OCI-LY3 (cell line): ENCODE measurements at regions not wholly inside any gene's neighbourhood (a gene's known extent, or its start where the extent isn't known, plus 50 kb on each side); places are given as distances from the start of the nearest gene placed in this dataset.

Experiments
- H2AFZ ChIP-seq: fragments of 200-600, 300-600 bp; shearing (Covaris generic); 2 replicates; pipeline ENCODE4 v1.6.0; 2014; ENCODE audit warnings: antibody characterized with exemption, low read depth, low read length
- H3K27ac ChIP-seq: fragments of 200-600, 300-600 bp; sonication (generic); 2 replicates; pipeline ENCODE4 v1.5.1; 2014; ENCODE audit warnings: mild to moderate bottlenecking, low read length, moderate library complexity, mixed read lengths
- H3K27me3 ChIP-seq: fragments of 200-600, 300-600 bp; sonication (generic); 2 replicates; pipeline ENCODE4 v1.6.1; 2014; ENCODE audit warnings: low read depth, low read length, mixed read lengths
- H3K36me3 ChIP-seq: fragments of 200-600, 300-600 bp; sonication (generic); replicated peaks from 2 replicates; pipeline ENCODE3; 2014; ENCODE audit warnings: low read depth, low read length, mixed read lengths
- H3K4me1 ChIP-seq: fragments of 300-600, 200-600 bp; sonication (generic); 2 replicates; pipeline ENCODE4 v1.6.1; 2014; ENCODE audit warnings: low read length, mixed read lengths
- H3K4me2 ChIP-seq: fragments of 200-600, 300-600 bp; sonication (generic); 2 replicates; pipeline ENCODE4 v1.6.1; 2014; ENCODE audit warnings: low read length, mixed read lengths
- H3K4me3 ChIP-seq: fragments of 300-600, 200-600 bp; sonication (generic); 2 replicates; pipeline ENCODE4 v1.5.1; 2014; ENCODE audit warnings: antibody characterized with exemption, mild to moderate bottlenecking, low read length, moderate library complexity
- H3K79me2 ChIP-seq: fragments of 300-600, 200-600 bp; shearing (Covaris generic); 2 replicates; pipeline ENCODE4 v1.6.1; 2014; ENCODE audit warnings: mild to moderate bottlenecking, low read length, mixed read lengths
- H3K9ac ChIP-seq: fragments of 300-600, 200-600 bp; shearing (Covaris generic); 2 replicates; pipeline ENCODE4 v1.6.0; 2014; ENCODE audit warnings: mild to moderate bottlenecking, low read length, moderate library complexity
- H3K9me3 ChIP-seq: fragments of 200-600, 300-600 bp; shearing (Covaris generic); 2 replicates; pipeline ENCODE4 v1.6.1; 2014; ENCODE audit warnings: low read length, mixed read lengths; ENCODE audit not compliant: insufficient read depth
- H4K20me1 ChIP-seq: fragments of 200-600, 300-600 bp; sonication (generic); 2 replicates; pipeline ENCODE4 v1.6.1; 2016; ENCODE audit warnings: low read length, mixed read lengths; ENCODE audit not compliant: insufficient read depth
- EZH2phosphoT487 ChIP-seq: fragments of 200-600 bp; shearing (Covaris generic); IDR thresholded peaks from 2 replicates; pipeline ENCODE4 v1.6.1; 2018; ENCODE audit warnings: antibody characterized with exemption, mixed run types, low read depth
- TF ChIP-seq, protein P1 (sequence below): fragments of 200-600, 300-600 bp; sonication (generic); IDR thresholded peaks from 2 replicates; pipeline ENCODE4 v1.5.1; 2014; ENCODE audit warnings: antibody characterized with exemption, low read length, low read depth

DNA sequence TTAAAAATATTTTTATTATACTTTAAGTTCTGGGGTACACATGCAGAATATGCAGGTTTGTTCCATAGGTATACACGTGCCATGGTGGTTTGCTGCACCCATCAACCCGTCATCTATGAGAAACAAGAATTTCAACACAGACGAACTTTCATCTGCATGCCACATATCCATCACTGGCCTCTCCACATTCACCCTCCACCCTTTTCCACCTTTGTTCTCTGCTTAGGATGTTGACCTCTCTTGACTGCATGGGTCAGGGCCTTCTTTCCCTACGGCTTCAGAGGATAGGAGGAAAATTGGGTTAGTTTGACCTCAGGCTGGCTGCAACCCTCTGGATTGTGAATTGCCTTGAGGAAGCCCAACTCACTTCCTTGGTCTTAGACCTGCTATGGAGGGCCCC lies 260.9 kb downstream of the MREG start:
- Histone ChIP-seq H3K9ac (no peak overlapping the region), H2AFZ (no peak overlapping the region), H3K36me3 (no peaks in the 10 kb centered on the region), H3K79me2 (no peaks in the 10 kb centered on the region), H3K4me2 (no peak overlapping the region), H3K4me3 (no peak overlapping the region), H4K20me1 (no peaks in the 10 kb centered on the region), H3K9me3 (no peaks in the 10 kb centered on the region), H3K4me1 (no peaks in the 10 kb centered on the region), H3K27me3 (no peaks in the 10 kb centered on the region), H3K27ac (no peak overlapping the region)
- TF ChIP-seq EZH2phosphoT487, result no peak
- TF ChIP-seq, protein P1, sequence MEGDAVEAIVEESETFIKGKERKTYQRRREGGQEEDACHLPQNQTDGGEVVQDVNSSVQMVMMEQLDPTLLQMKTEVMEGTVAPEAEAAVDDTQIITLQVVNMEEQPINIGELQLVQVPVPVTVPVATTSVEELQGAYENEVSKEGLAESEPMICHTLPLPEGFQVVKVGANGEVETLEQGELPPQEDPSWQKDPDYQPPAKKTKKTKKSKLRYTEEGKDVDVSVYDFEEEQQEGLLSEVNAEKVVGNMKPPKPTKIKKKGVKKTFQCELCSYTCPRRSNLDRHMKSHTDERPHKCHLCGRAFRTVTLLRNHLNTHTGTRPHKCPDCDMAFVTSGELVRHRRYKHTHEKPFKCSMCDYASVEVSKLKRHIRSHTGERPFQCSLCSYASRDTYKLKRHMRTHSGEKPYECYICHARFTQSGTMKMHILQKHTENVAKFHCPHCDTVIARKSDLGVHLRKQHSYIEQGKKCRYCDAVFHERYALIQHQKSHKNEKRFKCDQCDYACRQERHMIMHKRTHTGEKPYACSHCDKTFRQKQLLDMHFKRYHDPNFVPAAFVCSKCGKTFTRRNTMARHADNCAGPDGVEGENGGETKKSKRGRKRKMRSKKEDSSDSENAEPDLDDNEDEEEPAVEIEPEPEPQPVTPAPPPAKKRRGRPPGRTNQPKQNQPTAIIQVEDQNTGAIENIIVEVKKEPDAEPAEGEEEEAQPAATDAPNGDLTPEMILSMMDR, result no peak

DNA sequence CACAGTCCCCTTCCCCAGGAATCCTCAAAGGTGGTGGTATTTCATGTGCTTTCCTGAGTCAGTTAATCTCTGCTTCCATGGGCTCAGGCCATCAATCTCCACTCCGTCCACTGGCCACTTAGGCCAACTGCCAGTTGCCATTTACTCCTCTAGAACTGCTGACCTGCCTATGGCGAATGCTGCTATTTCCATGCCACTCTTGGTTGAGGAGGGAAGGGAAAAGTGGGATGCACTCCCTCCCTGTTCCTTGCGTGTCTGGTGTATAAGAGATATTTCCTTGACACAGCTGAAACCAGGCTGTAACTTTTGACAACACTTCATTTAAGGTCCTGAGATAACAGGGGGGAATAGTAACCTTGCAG lies 261.5 kb downstream of the MREG start:
- TF ChIP-seq, protein P1, result no peak
- TF ChIP-seq EZH2phosphoT487, result no peak
- Histone ChIP-seq H3K27ac (no peak overlapping the region), H3K27me3 (no peaks in the 10 kb centered on the region), H3K9me3 (no peaks in the 10 kb centered on the region), H2AFZ (no peak overlapping the region), H3K4me3 (no peak overlapping the region), H3K79me2 (no peaks in the 10 kb centered on the region), H3K4me1 (no peaks in the 10 kb centered on the region), H3K36me3 (no peaks in the 10 kb centered on the region), H3K4me2 (no peak overlapping the region), H4K20me1 (no peaks in the 10 kb centered on the region), H3K9ac (no peak overlapping the region)

DNA sequence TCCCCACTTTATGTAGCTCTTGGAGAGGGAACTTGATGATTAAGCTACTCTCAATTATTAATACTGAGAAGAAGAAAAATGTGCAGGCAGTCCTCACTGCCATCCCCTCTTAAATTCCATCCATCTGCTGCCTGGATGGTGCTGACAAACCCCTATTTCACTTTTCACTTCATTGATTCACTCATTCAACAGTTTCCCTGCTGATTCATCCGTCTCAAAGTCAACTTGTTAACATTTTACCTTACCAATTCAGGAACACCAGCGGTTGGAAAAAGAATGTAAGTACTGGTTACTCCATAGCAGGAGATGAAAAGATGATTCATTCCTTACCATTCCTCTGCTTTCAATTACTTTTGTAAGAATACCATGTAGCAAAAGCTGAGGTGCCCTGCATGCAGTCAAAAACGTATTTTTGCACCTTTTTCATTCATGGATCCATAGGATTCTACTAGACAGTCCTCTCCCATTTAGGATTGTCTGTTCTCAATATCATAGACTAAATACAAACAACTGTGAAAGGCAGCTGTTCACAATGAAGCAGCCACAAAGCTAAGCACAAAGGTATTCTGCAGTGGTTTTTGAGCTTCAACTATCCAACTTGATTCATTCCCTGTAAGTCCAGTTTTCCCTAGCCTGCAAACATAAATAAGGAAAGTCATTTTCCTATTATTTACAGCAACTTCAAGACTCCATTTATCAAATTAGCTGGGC lies 262.0 kb downstream of the MREG start:
- Histone ChIP-seq H3K79me2 (no peaks in the 10 kb centered on the region), H4K20me1 (no peaks in the 10 kb centered on the region), H3K27me3 (no peaks in the 10 kb centered on the region), H3K4me2 (no peak overlapping the region), H3K36me3 (no peaks in the 10 kb centered on the region), H3K27ac (no peak overlapping the region), H2AFZ (no peak overlapping the region), H3K4me1 (no peaks in the 10 kb centered on the region), H3K9me3 (no peaks in the 10 kb centered on the region), H3K4me3 (no peak overlapping the region), H3K9ac (no peak overlapping the region)
- TF ChIP-seq, protein P1, result no peak
- no peak for TF ChIP-seq EZH2phosphoT487

DNA sequence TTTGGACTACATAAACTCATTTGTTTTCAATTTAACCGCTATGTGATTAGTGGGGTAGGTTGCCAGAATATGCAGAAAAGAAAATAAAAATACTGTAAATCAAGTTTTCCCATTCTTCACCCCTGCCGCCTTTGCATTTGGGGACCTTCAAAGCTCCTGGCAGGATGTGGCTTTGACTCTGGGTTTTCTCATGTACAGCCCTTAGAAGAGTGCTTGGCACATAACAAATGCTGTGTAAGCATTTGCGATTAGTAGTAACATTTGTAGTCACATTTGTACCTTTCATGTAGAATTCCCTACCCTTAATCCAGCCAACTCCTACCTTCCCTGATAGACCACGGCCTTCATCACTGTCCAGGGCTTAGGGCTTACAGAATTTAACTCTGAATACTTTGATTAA lies 262.6 kb downstream of the MREG start:
- TF ChIP-seq, protein P1, result no peak
- no peak for TF ChIP-seq EZH2phosphoT487
- Histone ChIP-seq H3K4me3 (no peak overlapping the region), H3K4me2 (no peak overlapping the region), H3K27me3 (no peaks in the 10 kb centered on the region), H3K27ac (no peak overlapping the region), H4K20me1 (no peaks in the 10 kb centered on the region), H3K36me3 (no peaks in the 10 kb centered on the region), H3K79me2 (no peaks in the 10 kb centered on the region), H2AFZ (no peak overlapping the region), H3K9ac (no peak overlapping the region), H3K9me3 (no peaks in the 10 kb centered on the region), H3K4me1 (no peaks in the 10 kb centered on the region)
